ENCODE measurements at regions not wholly inside any gene's neighbourhood (a gene's known extent, or its start where the extent isn't known, plus 50 kb on each side); places are given as distances from the start of the nearest gene placed in this dataset.

DNA sequence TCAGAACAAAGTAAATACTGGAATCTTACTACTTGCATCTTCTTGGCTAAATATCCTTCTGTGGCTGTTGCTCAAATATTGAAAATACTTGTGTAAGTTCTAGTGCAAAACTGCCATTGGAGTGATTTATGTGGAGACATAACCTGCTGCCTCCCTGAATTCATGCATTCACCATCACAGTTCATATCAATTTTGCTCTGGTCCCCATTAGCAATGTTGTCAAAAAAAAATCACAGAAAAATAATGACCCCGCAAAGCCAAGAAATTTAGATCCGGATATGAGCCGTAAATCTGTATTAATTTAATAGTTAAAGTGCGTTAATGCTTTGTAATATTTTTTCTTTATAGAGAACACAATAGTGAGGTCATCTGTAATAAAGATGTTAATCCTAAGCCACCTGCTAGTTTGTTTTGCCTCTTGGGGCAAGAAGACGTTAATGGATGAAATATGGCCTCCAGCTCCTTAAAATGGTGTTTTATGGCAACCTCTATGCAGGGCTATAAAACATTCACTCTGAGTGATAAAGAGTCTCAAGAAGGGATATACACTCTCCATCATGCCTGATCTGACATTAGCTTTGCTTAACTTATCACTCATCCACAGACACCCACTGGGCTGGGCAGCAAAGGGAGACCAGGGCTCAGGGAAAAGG lies 255.9 kb downstream of the INSC start:
- no peak for TF ChIP-seq FOXP2 (optimal IDR thresholded peaks at IDR 0.05; ENCODE audit: borderline replicate concordance, extremely low read depth, extremely low read length, insufficient read depth)
- TF ChIP-seq POLR2AphosphoS5 (IDR thresholded peaks at IDR 0.05; ENCODE audit: low read depth, low read length) = no peak
